ENCODE measurements at regions not wholly inside any gene's neighbourhood (a gene's known extent, or its start where the extent isn't known, plus 50 kb on each side); places are given as distances from the start of the nearest gene placed in this dataset.

GRCh38 chr11:2083411-2083810, 55.8 kb downstream of the IGF2 start:
- Mint-ChIP-seq H3K4me1 (ENCODE audit: low read depth) (no peaks in the 10 kb centered on the region), H3K4me3 (no peak overlapping the region), H3K9me3 (ENCODE audit: low read depth) (peaks cover 5% of the 10 kb centered on the region), H3K27ac (no peak overlapping the region), H3K27me3 (peaks cover 4% of the 10 kb centered on the region), H3K36me3 (peaks cover 3% of the 10 kb centered on the region)

GRCh38 chr11:2077061-2077802, 62.0 kb downstream of the IGF2 start:
- Mint-ChIP-seq H3K27ac (peak overlapping the region; percentile 89), H3K9me3 (ENCODE audit: low read depth) (no peaks in the 10 kb centered on the region), H3K4me3 (peak overlapping the region; percentile 40), H3K36me3 (no peaks in the 10 kb centered on the region), H3K27me3 (peaks cover 8% of the 10 kb centered on the region), H3K4me1 (ENCODE audit: low read depth) (peaks cover 13% of the 10 kb centered on the region)

- H3K27ac Mint-ChIP-seq = no peak overlapping the region
- peaks cover 13% of the 10 kb centered on the region for H3K4me1 Mint-ChIP-seq (ENCODE audit: low read depth)
- H3K4me3 Mint-ChIP-seq = no peak overlapping the region
- H3K9me3 Mint-ChIP-seq (ENCODE audit: low read depth) = no peaks in the 10 kb centered on the region
- H3K27me3 Mint-ChIP-seq = peaks cover 14% of the 10 kb centered on the region
- no peaks in the 10 kb centered on the region for H3K36me3 Mint-ChIP-seq
Measured at GRCh38 chr11:2076441-2076840, 62.7 kb downstream of the IGF2 start.

- Mint-ChIP-seq H3K27ac (no peak overlapping the region), H3K9me3 (ENCODE audit: low read depth) (no peaks in the 10 kb centered on the region), H3K4me1 (ENCODE audit: low read depth) (peaks cover 13% of the 10 kb centered on the region), H3K36me3 (no peaks in the 10 kb centered on the region), H3K4me3 (no peak overlapping the region), H3K27me3 (peaks cover 14% of the 10 kb centered on the region)
Measured at GRCh38 chr11:2074266-2074825, 64.8 kb downstream of the IGF2 start.

GRCh38 chr11:2072551-2073261, 66.5 kb downstream of the IGF2 start:
- Mint-ChIP-seq H3K4me1 (ENCODE audit: low read depth) (peaks cover 10% of the 10 kb centered on the region), H3K27me3 (peaks cover 14% of the 10 kb centered on the region), H3K27ac (no peak overlapping the region), H3K9me3 (ENCODE audit: low read depth) (no peaks in the 10 kb centered on the region), H3K4me3 (no peak overlapping the region), H3K36me3 (no peaks in the 10 kb centered on the region)

GRCh38 chr11:2071748-2072385, 67.3 kb downstream of the IGF2 start:
- Mint-ChIP-seq H3K27ac (no peak overlapping the region), H3K4me1 (ENCODE audit: low read depth) (peaks cover 2% of the 10 kb centered on the region), H3K9me3 (ENCODE audit: low read depth) (no peaks in the 10 kb centered on the region), H3K4me3 (no peak overlapping the region), H3K27me3 (peaks cover 14% of the 10 kb centered on the region), H3K36me3 (no peaks in the 10 kb centered on the region)
